ENCODE measurements at regions not wholly inside any gene's neighbourhood (a gene's known extent, or its start where the extent isn't known, plus 50 kb on each side); places are given as distances from the start of the nearest gene placed in this dataset.
"Not testable (repeated sequence)": the region's sequence is repeated elsewhere in the genome, so short reads cannot be mapped to it uniquely, and the experiment has no call there.

DNA sequence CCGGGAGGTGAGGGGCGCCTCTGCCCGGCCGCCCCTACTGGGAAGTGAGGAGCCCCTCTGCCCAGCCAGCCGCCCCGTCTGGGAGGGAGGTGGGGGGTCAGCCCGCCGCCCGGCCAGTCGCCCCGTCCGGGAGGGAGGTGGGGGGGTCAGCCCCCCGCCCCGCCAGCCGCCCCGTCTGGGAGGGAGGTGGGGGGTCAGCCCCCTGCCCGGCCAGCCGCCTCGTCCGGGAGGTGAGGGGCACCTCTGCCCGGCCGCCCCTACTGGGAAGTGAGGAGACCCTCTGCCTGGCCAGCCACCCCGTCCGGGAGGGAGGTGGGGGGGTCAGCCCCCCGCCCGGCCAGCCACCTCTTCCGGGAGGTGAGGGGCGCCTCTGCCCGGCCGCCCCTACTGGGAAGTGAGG, 528.3 kb downstream of the ZEB2 start:
- not testable (repeated sequence) for H3K4me3 Mint-ChIP-seq; H3K36me3 Mint-ChIP-seq (ENCODE audit: insufficient read depth); H3K27me3 Mint-ChIP-seq; ATAC-seq (replicated peaks); H3K9me3 Mint-ChIP-seq; H3K27ac Mint-ChIP-seq; H3K4me1 Mint-ChIP-seq (ENCODE audit: low read depth in 2 of 2); DNase-seq

DNA sequence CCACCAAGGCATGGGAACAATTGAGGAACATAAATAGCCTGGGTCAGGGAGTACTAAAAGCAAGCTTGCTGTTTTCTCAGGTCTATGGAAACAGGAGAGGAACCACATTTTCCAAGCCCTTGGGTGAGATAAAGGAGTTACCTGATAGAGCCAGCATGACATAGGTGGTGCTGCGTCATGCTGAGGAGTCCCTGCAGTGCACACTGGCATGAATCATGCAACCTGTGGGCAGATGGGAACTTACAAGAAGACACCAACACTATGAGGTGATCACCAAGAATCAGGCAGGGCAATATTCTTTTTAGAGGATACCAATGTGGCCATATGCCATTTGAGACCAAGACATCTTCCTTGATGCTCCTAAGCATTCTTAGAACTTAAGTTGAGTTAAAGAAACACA, 531.8 kb downstream of the ZEB2 start:
- H3K27me3 Mint-ChIP-seq: no peaks in the 10 kb centered on the region
- H3K9me3 Mint-ChIP-seq: no peaks in the 10 kb centered on the region
- peaks cover 4% of the 10 kb centered on the region for H3K36me3 Mint-ChIP-seq (ENCODE audit: insufficient read depth)
- ATAC-seq (replicated peaks): no peak
- H3K27ac Mint-ChIP-seq: no peak overlapping the region
- H3K4me1 Mint-ChIP-seq (ENCODE audit: low read depth in 2 of 2): no peaks in the 10 kb centered on the region
- H3K4me3 Mint-ChIP-seq: no peak overlapping the region
- no peak for DNase-seq

GRCh38 chr2:143981428-143981827, 538.5 kb downstream of the ZEB2 start:
- DNase-seq: no peak
- H3K4me1 Mint-ChIP-seq (ENCODE audit: low read depth in 2 of 2): no peaks in the 10 kb centered on the region
- no peaks in the 10 kb centered on the region for H3K27me3 Mint-ChIP-seq
- no peak overlapping the region for H3K27ac Mint-ChIP-seq
- no peak overlapping the region for H3K4me3 Mint-ChIP-seq
- H3K36me3 Mint-ChIP-seq (ENCODE audit: insufficient read depth): no peaks in the 10 kb centered on the region
- H3K9me3 Mint-ChIP-seq: no peaks in the 10 kb centered on the region
- no peak for ATAC-seq (replicated peaks)

GRCh38 chr2:143977356-143977755, 542.6 kb downstream of the ZEB2 start:
- Mint-ChIP-seq H3K36me3 (ENCODE audit: insufficient read depth) (no peaks in the 10 kb centered on the region), H3K4me1 (ENCODE audit: low read depth in 2 of 2) (no peaks in the 10 kb centered on the region)

DNA sequence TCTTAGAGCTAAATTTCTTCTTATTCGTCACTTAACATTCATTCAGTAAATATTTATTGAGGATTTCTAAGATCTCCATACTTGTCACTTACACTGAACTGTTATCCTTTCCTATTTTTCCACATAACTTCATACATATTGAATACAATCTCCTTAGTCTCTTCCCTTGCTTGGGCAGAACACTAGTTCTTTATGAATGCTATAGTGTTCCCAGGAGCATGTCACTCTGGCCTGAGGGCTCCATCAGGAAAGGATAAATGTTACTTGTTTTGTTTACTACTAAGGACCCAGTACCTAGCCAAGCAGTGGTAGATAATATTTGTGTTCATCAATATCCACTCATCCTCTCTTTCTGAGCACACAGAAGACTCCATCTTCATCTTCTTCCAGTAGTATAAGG, 544.7 kb downstream of the ZEB2 start:
- ATAC-seq (replicated peaks): no peak
- Mint-ChIP-seq H3K27me3 (no peaks in the 10 kb centered on the region), H3K27ac (no peak overlapping the region), H3K9me3 (no peaks in the 10 kb centered on the region), H3K4me1 (ENCODE audit: low read depth in 2 of 2) (no peaks in the 10 kb centered on the region), H3K36me3 (ENCODE audit: insufficient read depth) (no peaks in the 10 kb centered on the region), H3K4me3 (no peak overlapping the region)
- no peak for DNase-seq

More at GRCh38 chr2:143977356-143977755, 542.6 kb downstream of the ZEB2 start:
- H3K4me3 Mint-ChIP-seq: no peak overlapping the region
- no peak for ATAC-seq (replicated peaks)
- no peaks in the 10 kb centered on the region for H3K9me3 Mint-ChIP-seq
- no peak for DNase-seq
- no peak overlapping the region for H3K27ac Mint-ChIP-seq
- no peaks in the 10 kb centered on the region for H3K27me3 Mint-ChIP-seq

DNA sequence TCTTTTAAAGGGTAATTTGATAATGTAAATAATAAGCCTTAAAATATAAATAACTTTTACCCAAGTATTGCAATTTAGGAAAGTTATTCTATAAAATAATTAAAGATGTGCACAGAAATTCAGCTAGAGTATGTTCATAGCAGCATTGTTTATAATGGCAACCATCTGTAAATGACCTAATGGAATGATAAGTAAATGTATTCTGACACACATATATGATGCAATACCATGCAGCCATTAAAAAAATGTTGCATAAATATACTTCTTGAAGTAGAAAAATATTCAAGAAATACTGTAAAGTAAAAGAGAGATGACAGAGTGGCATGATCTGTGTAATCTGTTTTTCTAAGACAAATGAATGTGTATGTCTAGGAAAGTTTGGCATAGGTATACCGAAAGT, 545.7 kb downstream of the ZEB2 start:
- Mint-ChIP-seq H3K4me1 (ENCODE audit: low read depth in 2 of 2) (no peaks in the 10 kb centered on the region), H3K27ac (no peak overlapping the region), H3K9me3 (no peaks in the 10 kb centered on the region), H3K4me3 (no peak overlapping the region), H3K27me3 (no peaks in the 10 kb centered on the region), H3K36me3 (ENCODE audit: insufficient read depth) (no peaks in the 10 kb centered on the region)
- DNase-seq: no peak
- ATAC-seq (replicated peaks): no peak

GRCh38 chr2:143968860-143969259, 551.1 kb downstream of the ZEB2 start:
- Mint-ChIP-seq H3K4me1 (ENCODE audit: low read depth in 2 of 2) (no peaks in the 10 kb centered on the region), H3K27ac (peak overlapping the region in 1 of 2 donors; percentile 3), H3K9me3 (no peaks in the 10 kb centered on the region), H3K27me3 (no peaks in the 10 kb centered on the region), H3K36me3 (ENCODE audit: insufficient read depth) (no peaks in the 10 kb centered on the region), H3K4me3 (no peak overlapping the region)
- ATAC-seq (replicated peaks): no peak
- no peak for DNase-seq

DNA sequence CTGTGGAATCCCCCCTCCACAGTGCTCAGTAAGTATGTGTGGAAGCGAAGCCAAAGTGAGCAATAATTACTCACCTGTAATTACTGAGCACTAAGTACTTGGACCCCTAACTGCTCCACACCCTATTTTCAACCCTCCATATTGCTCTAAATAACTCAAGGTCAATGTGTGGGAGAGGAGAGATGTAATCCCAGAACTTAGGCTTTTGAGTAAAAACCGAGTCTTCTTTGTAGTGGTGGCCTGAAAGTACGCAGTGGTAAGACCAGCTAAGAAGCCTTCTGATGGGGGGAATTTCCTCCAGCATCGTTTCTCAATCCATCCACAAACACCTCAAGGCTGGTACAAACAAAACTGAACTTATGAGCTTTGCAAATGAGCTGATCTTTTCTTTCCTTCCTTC, 551.6 kb downstream of the ZEB2 start:
- Mint-ChIP-seq H3K4me3 (no peak overlapping the region), H3K27ac (peak overlapping the region in 1 of 2 donors; percentile 3), H3K36me3 (ENCODE audit: insufficient read depth) (no peaks in the 10 kb centered on the region), H3K4me1 (ENCODE audit: low read depth in 2 of 2) (no peaks in the 10 kb centered on the region), H3K9me3 (no peaks in the 10 kb centered on the region), H3K27me3 (no peaks in the 10 kb centered on the region)
- DNase-seq (no peak), ATAC-seq (replicated peaks) (no peak)

- no peaks in the 10 kb centered on the region for H3K9me3 Mint-ChIP-seq
- DNase-seq: no peak
- no peak overlapping the region for H3K27ac Mint-ChIP-seq
- H3K36me3 Mint-ChIP-seq (ENCODE audit: insufficient read depth): no peaks in the 10 kb centered on the region
- H3K4me3 Mint-ChIP-seq: no peak overlapping the region
- H3K27me3 Mint-ChIP-seq: no peaks in the 10 kb centered on the region
- no peak for ATAC-seq (replicated peaks)
- no peaks in the 10 kb centered on the region for H3K4me1 Mint-ChIP-seq (ENCODE audit: low read depth in 2 of 2)
These were observed 554.3 kb downstream of the ZEB2 start for GRCh38 chr2:143965493-143966164.

DNA sequence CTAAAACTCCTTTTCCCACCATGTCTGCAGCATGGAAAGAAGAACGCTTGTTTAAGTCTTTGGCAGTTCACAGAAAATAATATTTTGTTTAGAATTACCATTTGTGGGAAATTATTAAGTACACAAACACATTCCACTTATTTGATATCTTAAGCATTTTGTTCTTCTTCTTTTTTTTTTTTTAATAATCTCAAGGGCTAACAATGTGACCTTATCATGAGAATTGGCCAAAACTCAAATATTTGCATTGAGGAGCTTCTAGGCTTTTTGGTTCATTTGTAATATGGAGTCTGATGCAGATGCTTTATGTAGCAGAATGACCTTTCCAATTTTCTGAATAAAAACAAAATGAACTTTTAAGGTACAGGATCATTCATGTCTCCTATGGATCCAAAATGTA, 555.0 kb downstream of the ZEB2 start:
- no peak overlapping the region for H3K27ac Mint-ChIP-seq
- no peaks in the 10 kb centered on the region for H3K36me3 Mint-ChIP-seq (ENCODE audit: insufficient read depth)
- ATAC-seq (replicated peaks) (no peak), DNase-seq (no peak)
- no peaks in the 10 kb centered on the region for H3K9me3 Mint-ChIP-seq
- H3K27me3 Mint-ChIP-seq: no peaks in the 10 kb centered on the region
- no peak overlapping the region for H3K4me3 Mint-ChIP-seq
- peaks cover 0 to 2% of the 10 kb centered on the region in 2 donors for H3K4me1 Mint-ChIP-seq (ENCODE audit: low read depth in 2 of 2)

- ATAC-seq (replicated peaks) (no peak), DNase-seq (no peak)
- H3K36me3 Mint-ChIP-seq (ENCODE audit: insufficient read depth): no peaks in the 10 kb centered on the region
- H3K4me1 Mint-ChIP-seq (ENCODE audit: low read depth in 2 of 2): peaks cover 0 to 2% of the 10 kb centered on the region in 2 donors
- H3K27ac Mint-ChIP-seq: no peak overlapping the region
- no peaks in the 10 kb centered on the region for H3K9me3 Mint-ChIP-seq
- H3K27me3 Mint-ChIP-seq: no peaks in the 10 kb centered on the region
- H3K4me3 Mint-ChIP-seq: no peak overlapping the region
These were observed 559.7 kb downstream of the ZEB2 start for GRCh38 chr2:143960177-143960576.

- H3K36me3 Mint-ChIP-seq (ENCODE audit: insufficient read depth): no peaks in the 10 kb centered on the region
- no peak for DNase-seq
- no peaks in the 10 kb centered on the region for H3K27me3 Mint-ChIP-seq
- H3K4me3 Mint-ChIP-seq: no peak overlapping the region
- no peaks in the 10 kb centered on the region for H3K9me3 Mint-ChIP-seq
- ATAC-seq (replicated peaks): no peak
- peaks cover 0 to 2% of the 10 kb centered on the region in 2 donors for H3K4me1 Mint-ChIP-seq (ENCODE audit: low read depth in 2 of 2)
- H3K27ac Mint-ChIP-seq: no peak overlapping the region
These were observed 562.6 kb downstream of the ZEB2 start for GRCh38 chr2:143957321-143957720.

- DNase-seq (no peak), ATAC-seq (replicated peaks) (no peak)
- Mint-ChIP-seq H3K27ac (no peak overlapping the region), H3K4me1 (ENCODE audit: low read depth in 2 of 2) (peaks cover 0 to 2% of the 10 kb centered on the region in 2 donors), H3K9me3 (no peaks in the 10 kb centered on the region), H3K36me3 (ENCODE audit: insufficient read depth) (no peaks in the 10 kb centered on the region), H3K27me3 (no peaks in the 10 kb centered on the region), H3K4me3 (no peak overlapping the region)
These were observed 564.4 kb downstream of the ZEB2 start for GRCh38 chr2:143955401-143956065.

- no peak overlapping the region for H3K4me3 Mint-ChIP-seq
- H3K9me3 Mint-ChIP-seq: no peaks in the 10 kb centered on the region
- DNase-seq (no peak), ATAC-seq (replicated peaks) (no peak)
- no peaks in the 10 kb centered on the region for H3K36me3 Mint-ChIP-seq (ENCODE audit: insufficient read depth)
- no peaks in the 10 kb centered on the region for H3K4me1 Mint-ChIP-seq (ENCODE audit: low read depth in 2 of 2)
- no peaks in the 10 kb centered on the region for H3K27me3 Mint-ChIP-seq
- H3K27ac Mint-ChIP-seq: no peak overlapping the region
These were observed 565.1 kb downstream of the ZEB2 start for GRCh38 chr2:143954844-143955243.

Measured in effector memory CD8-positive, alpha-beta T cell (primary cell).